HG03066 (cell line): ENCODE measurements at regions not wholly inside any gene's neighbourhood (a gene's known extent, or its start where the extent isn't known, plus 50 kb on each side); places are given as distances from the start of the nearest gene placed in this dataset.

Source experiments
- ATAC-seq: cut with Tn5 transposase; IDR thresholded peaks from one replicate; pipeline ENCODE4 v1.9.1; 2021; ENCODE audit warnings: low read depth; ENCODE audit not compliant: unreplicated experiment

GRCh38 chr9:89743573-89744254, 138.9 kb downstream of the GADD45G start:
- peak; percentile 44 for ATAC-seq

- no peak for ATAC-seq
Observed at GRCh38 chr9:89744255-89744648, 139.4 kb downstream of the GADD45G start.

GRCh38 chr9:89744730-89745129, 139.9 kb downstream of the GADD45G start:
- no peak for ATAC-seq

GRCh38 chr9:89745601-89746376, 141.0 kb downstream of the GADD45G start:
- no peak for ATAC-seq

- ATAC-seq = no peak
Observed at GRCh38 chr9:89746385-89747116, 141.7 kb downstream of the GADD45G start.

GRCh38 chr9:89747596-89747995, 142.8 kb downstream of the GADD45G start:
- no peak for ATAC-seq

- no peak for ATAC-seq
Observed at GRCh38 chr9:89748021-89748670, 143.3 kb downstream of the GADD45G start.

GRCh38 chr9:89748831-89749499, 144.2 kb downstream of the GADD45G start:
- no peak for ATAC-seq

- ATAC-seq = no peak
Observed at GRCh38 chr9:89749500-89750116, 144.8 kb downstream of the GADD45G start.

- ATAC-seq = no peak
Observed at GRCh38 chr9:89750117-89750791, 145.4 kb downstream of the GADD45G start.

- no peak for ATAC-seq
Observed at GRCh38 chr9:89751079-89751825, 146.4 kb downstream of the GADD45G start.

GRCh38 chr9:89752154-89752553, 147.3 kb downstream of the GADD45G start:
- no peak for ATAC-seq

GRCh38 chr9:89753472-89754055, 148.8 kb downstream of the GADD45G start:
- ATAC-seq = no peak

- ATAC-seq = no peak
Observed at GRCh38 chr9:89754193-89754592, 149.4 kb downstream of the GADD45G start.

- no peak for ATAC-seq
Observed at GRCh38 chr9:89755821-89756220, 151.0 kb downstream of the GADD45G start.

GRCh38 chr9:89756891-89757537, 152.2 kb downstream of the GADD45G start:
- ATAC-seq = no peak

- no peak for ATAC-seq
Observed at GRCh38 chr9:89757776-89758528, 153.1 kb downstream of the GADD45G start.
